HG03432 (cell line): ENCODE measurements at regions not wholly inside any gene's neighbourhood (a gene's known extent, or its start where the extent isn't known, plus 50 kb on each side); places are given as distances from the start of the nearest gene placed in this dataset.
"Not testable (repeated sequence)": the region's sequence is repeated elsewhere in the genome, so short reads cannot be mapped to it uniquely, and the experiment has no call there.

Experiments
- ATAC-seq: cut with Tn5 transposase; IDR thresholded peaks from one replicate; pipeline ENCODE4 v1.9.1; 2021; ENCODE audit warnings: mild to moderate bottlenecking, moderate library complexity; ENCODE audit not compliant: unreplicated experiment

- no peak for ATAC-seq
Measured at GRCh38 chr16:76797457-76797856, 393.5 kb upstream of the MON1B start.

- ATAC-seq = no peak
Measured at GRCh38 chr16:76800196-76800595, 390.8 kb upstream of the MON1B start.

- ATAC-seq = no peak
Measured at GRCh38 chr16:76801357-76801756, 389.6 kb upstream of the MON1B start.

GRCh38 chr16:76816475-76816874, 374.5 kb upstream of the MON1B start:
- ATAC-seq = peak; percentile 52

GRCh38 chr16:76818606-76819181, 372.3 kb upstream of the MON1B start:
- ATAC-seq = no peak

GRCh38 chr16:76819226-76819916, 371.6 kb upstream of the MON1B start:
- ATAC-seq = no peak

- ATAC-seq = no peak
Measured at GRCh38 chr16:76824221-76824620, 366.8 kb upstream of the MON1B start.

- no peak for ATAC-seq
Measured at GRCh38 chr16:76824791-76825190, 366.2 kb upstream of the MON1B start.

GRCh38 chr16:76835339-76835738, 355.7 kb upstream of the MON1B start:
- no peak for ATAC-seq

GRCh38 chr16:76835779-76836300, 355.1 kb upstream of the MON1B start:
- no peak for ATAC-seq

GRCh38 chr16:76837872-76838271, 353.1 kb upstream of the MON1B start:
- no peak for ATAC-seq

- ATAC-seq = no peak
Measured at GRCh38 chr16:76854234-76854633, 336.8 kb upstream of the MON1B start.

- no peak for ATAC-seq
Measured at GRCh38 chr16:76856112-76856511, 334.9 kb upstream of the MON1B start.

- ATAC-seq = no peak
Measured at GRCh38 chr16:76857402-76857801, 333.6 kb upstream of the MON1B start.

- no peak for ATAC-seq
Measured at GRCh38 chr16:76862901-76863300, 328.1 kb upstream of the MON1B start.

- ATAC-seq = no peak
Measured at GRCh38 chr16:76866994-76867393, 324.0 kb upstream of the MON1B start.

- no peak for ATAC-seq
Measured at GRCh38 chr16:76875898-76876297, 315.1 kb upstream of the MON1B start.

GRCh38 chr16:76879420-76879819, 311.6 kb upstream of the MON1B start:
- ATAC-seq = no peak

- ATAC-seq = not testable (repeated sequence)
Measured at GRCh38 chr16:76880523-76880922, 310.5 kb upstream of the MON1B start.

GRCh38 chr16:76882105-76882504, 308.9 kb upstream of the MON1B start:
- no peak for ATAC-seq

GRCh38 chr16:76883076-76883475, 307.9 kb upstream of the MON1B start:
- no peak for ATAC-seq

- no peak for ATAC-seq
Measured at GRCh38 chr16:76885776-76886537, 305.0 kb upstream of the MON1B start.
